ENCODE measurements at regions not wholly inside any gene's neighbourhood (a gene's known extent, or its start where the extent isn't known, plus 50 kb on each side); places are given as distances from the start of the nearest gene placed in this dataset.

DNA sequence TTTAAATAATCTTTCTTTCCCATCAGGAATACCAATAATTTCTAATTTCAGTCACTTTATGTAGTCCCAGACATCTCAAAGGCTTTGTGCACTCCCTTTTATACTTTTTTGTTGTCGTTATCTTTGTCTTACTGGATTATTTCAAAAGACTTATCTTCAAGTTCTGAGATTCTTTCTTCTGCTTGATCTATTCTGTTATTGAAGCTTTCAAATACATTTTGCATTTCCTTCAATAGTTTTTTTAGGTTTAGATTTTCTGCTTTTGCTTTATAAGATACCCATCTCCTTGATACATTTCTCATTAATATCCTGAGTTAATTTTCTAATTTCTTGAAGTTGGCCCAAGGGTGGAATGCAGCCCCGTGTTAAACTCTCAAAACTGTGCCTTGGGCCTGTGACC, 432.4 kb downstream of the RIT2 start:
- TF ChIP-seq EZH2 (IDR thresholded peaks at IDR 0.05; ENCODE audit: insufficient read depth, poor library complexity, severe bottlenecking) = no peak
- no peak for TF ChIP-seq EZH2phosphoT487 (IDR thresholded peaks at IDR 0.05; ENCODE audit: insufficient read depth, low read depth)
